Effector memory CD8-positive, alpha-beta T cell (primary cell): ENCODE measurements at regions not wholly inside any gene's neighbourhood (a gene's known extent, or its start where the extent isn't known, plus 50 kb on each side); places are given as distances from the start of the nearest gene placed in this dataset.

Source experiments
- ATAC-seq: fragments of 150-1000 bp; cut with Tn5 transposase; replicated peaks from 2 replicates; pipeline ENCODE4 v1.10.0; 2021; ENCODE audit warnings: mild to moderate bottlenecking, moderate library complexity
- DNase-seq, 3 experiments: peaks; one replicate each; pipeline ENCODE4 v3.0.0; 2021
- H3K27ac Mint-ChIP-seq, 2 donors: one replicate each; pipeline ENCODE4 v1.8.0; 2022; ENCODE audit warnings: mild to moderate bottlenecking in 2 of 2, mixed read lengths in 2 of 2, moderate library complexity in 2 of 2
- H3K27me3 Mint-ChIP-seq, 2 donors: one replicate each; pipeline ENCODE4 v1.8.0; 2022; ENCODE audit warnings: mixed read lengths in 2 of 2
- H3K36me3 Mint-ChIP-seq: one replicate; pipeline ENCODE4 v1.8.0; 2022; ENCODE audit warnings: mild to moderate bottlenecking, moderate library complexity, mixed read lengths; ENCODE audit not compliant: insufficient read depth
- H3K4me1 Mint-ChIP-seq, 2 donors: one replicate each; pipeline ENCODE4 v1.8.0; 2022; ENCODE audit warnings: low read depth in 2 of 2, mixed read lengths in 2 of 2
- H3K4me3 Mint-ChIP-seq, 2 donors: one replicate each; pipeline ENCODE4 v1.8.0; 2022; ENCODE audit warnings: mild to moderate bottlenecking in 2 of 2, mixed read lengths in 2 of 2, moderate library complexity in 2 of 2
- H3K9me3 Mint-ChIP-seq, 2 donors: one replicate each; pipeline ENCODE4 v1.8.0; 2022; ENCODE audit warnings: mixed read lengths in 2 of 2

DNA sequence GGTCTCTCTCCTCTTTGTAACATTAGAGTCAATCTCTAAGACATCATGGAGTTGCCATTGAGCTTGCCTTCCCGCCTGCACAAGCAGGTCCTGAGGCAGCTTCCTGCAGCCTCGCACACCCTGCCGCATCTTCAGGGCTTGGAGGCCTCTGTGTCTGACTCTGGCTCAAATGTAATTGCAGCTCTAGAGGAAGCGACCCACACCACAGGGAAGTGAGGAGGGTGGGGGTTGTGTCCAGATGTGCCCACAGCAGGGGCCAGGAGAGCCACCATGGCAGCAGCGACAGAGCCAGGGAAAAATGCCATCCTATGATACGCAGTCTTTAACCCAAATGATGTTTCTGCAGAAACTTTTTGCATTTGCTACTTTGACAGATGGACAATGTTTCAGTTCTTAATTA lies 216.0 kb upstream of the ZNF32 start:
- ATAC-seq = no peak
- Mint-ChIP-seq H3K4me3 (no peak overlapping the region), H3K27ac (no peak overlapping the region), H3K36me3 (no peaks in the 10 kb centered on the region), H3K4me1 (no peaks in the 10 kb centered on the region), H3K9me3 (no peaks in the 10 kb centered on the region), H3K27me3 (peaks cover 5 to 12% of the 10 kb centered on the region in 2 donors)
- DNase-seq = no peak

DNA sequence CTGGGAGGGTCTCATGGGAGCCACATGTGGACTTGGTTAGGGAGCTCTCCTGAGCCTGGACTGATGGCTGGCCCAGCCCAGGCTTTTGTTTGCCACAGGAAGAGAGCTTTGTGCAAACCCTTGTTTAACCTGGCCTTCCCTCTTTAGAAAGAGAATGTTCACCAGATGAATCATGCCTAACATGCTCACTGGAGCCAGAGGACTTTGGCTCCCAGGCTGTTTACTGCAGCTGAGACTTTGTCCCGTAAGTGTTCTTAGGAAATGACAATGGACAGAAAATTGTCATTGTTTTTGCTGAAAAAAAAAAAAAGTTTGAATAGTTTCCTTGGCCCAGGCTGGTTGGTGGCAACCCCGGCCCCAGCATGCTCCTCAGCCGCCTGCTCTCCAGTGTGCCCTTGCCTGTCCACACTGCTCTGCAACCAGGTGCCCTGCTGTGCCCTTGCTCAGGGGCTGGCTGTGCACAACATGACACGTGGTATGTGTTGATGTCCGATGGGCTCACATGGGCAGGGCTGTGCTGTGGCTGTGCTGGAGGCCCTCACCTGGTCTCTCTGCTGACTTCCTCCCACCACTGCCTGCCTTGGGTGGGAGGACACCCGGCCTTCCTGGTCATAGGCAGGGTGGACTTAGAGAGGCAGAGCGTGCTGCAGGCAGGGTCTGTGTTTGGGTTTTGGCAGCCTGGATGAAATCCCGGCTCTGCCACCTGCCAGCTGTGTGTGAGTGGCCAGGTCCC lies 215.3 kb upstream of the ZNF32 start:
- ATAC-seq (no peak), DNase-seq (no peak)
- H3K27ac Mint-ChIP-seq = no peak overlapping the region
- no peaks in the 10 kb centered on the region for H3K4me1 Mint-ChIP-seq
- H3K27me3 Mint-ChIP-seq = peaks cover 5 to 12% of the 10 kb centered on the region in 2 donors
- no peaks in the 10 kb centered on the region for H3K36me3 Mint-ChIP-seq
- no peaks in the 10 kb centered on the region for H3K9me3 Mint-ChIP-seq
- H3K4me3 Mint-ChIP-seq = no peak overlapping the region

DNA sequence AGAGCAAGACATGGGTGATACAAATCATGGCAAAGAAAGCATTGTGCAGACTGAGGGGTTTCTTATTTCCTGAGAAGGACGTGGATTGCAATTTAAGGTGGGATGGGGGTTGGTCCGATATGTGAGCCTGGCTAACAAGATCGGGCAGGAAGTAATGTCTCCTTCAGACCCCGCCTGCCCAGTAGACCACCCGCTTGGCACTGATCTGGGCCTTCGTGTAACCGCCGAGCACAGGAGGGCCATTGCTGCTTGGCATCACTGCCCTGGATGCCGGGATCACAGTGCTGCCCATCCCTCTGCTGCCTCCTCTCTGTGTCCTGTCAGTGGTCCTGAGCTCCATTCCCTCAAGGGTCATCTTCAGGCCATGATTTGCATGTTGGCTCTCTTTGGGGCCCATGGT lies 214.6 kb upstream of the ZNF32 start:
- Mint-ChIP-seq H3K27ac (no peak overlapping the region), H3K4me3 (no peak overlapping the region), H3K9me3 (no peaks in the 10 kb centered on the region), H3K27me3 (peaks cover 5 to 12% of the 10 kb centered on the region in 2 donors), H3K36me3 (no peaks in the 10 kb centered on the region), H3K4me1 (no peaks in the 10 kb centered on the region)
- DNase-seq = no peak
- no peak for ATAC-seq

DNA sequence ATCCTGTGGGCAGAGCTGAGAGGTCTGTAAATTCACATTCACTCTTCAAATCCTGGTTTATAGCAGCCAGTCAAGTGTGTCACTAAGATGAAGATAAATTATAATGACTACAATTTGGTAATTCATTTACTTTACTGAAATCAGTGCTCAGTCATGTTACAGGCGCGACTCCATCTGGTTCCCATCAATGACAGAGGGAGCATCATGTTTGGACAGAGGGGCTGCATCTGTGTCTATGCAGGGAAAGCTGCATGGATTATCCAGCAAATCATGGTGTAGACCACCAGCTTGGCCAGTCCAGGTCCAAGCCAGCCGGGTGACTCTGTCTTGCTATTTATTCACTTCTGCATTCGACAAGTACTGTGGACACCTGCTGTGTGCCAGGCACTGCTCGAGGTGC lies 214.1 kb upstream of the ZNF32 start:
- no peaks in the 10 kb centered on the region for H3K36me3 Mint-ChIP-seq

DNA sequence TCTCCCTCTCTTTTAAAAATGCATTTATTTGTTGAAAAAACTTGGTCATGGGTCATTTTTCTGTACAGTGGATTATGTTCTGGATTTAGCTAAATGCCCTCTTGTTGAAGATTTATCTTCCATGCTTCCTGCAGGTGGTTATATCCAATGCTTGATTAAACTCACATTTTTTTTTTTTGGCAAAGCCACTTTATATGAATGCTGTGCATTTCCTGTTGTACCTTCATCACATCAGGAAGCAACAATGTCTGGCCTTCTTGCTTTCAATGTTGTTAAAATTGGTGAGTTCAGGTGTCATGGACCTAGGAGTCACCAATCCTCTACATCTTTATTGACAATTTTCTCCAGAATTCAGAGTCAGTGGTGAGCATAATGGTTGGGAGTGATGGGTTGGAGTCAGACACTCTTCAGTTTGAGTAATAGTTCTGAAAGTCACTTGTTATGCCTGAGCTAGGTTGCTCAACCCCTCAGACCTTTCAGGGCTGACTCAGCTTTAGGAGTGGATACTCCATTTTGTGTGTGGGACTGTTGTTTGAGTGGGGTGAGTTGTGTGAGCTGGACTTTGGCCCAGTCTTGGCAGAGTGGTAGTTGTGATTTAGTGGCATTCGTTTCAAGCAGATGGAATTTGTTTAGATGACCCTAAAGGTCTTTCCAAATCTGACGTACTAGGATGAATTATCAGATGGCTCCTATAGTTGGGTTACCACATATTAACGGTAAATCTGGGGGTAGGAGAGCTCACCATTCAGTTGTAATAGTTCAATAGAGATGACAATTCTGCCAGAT lies 213.5 kb upstream of the ZNF32 start:
- H3K27me3 Mint-ChIP-seq = peaks cover 5 to 12% of the 10 kb centered on the region in 2 donors
- DNase-seq = no peak
- no peaks in the 10 kb centered on the region for H3K4me1 Mint-ChIP-seq
- no peaks in the 10 kb centered on the region for H3K9me3 Mint-ChIP-seq
- no peak overlapping the region for H3K27ac Mint-ChIP-seq
- no peak overlapping the region for H3K4me3 Mint-ChIP-seq
- no peak for ATAC-seq
- H3K36me3 Mint-ChIP-seq = no peaks in the 10 kb centered on the region

More for the DNA sequence above, 214.1 kb upstream of the ZNF32 start:
- DNase-seq = no peak
- Mint-ChIP-seq H3K9me3 (no peaks in the 10 kb centered on the region), H3K27me3 (peaks cover 5 to 12% of the 10 kb centered on the region in 2 donors), H3K4me3 (no peak overlapping the region), H3K27ac (no peak overlapping the region), H3K4me1 (no peaks in the 10 kb centered on the region)
- ATAC-seq = no peak

DNA sequence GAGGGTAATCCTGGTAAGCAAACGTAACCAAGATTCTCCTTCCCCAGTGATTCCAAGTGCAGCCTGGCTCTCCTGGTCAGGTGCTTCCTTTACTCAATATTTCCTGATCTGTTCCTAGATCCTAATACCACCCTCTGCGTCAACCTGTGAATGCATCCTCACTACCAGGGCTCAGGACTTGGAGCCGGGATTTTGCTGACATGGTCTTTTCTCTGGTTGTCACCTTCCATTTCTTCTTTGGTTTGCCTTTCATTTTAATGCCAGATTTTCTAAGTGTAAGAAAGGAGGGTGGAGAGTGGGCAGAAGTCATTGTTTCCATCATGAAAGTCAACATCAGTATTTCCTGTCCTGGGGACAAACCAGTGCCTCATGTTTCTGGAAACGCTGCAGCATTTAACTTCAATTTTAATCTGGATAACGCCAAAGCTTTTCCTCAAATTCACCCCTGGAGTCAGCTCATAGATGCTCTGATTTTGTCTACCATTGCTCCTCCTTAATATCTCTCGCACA lies 210.4 kb upstream of the ZNF32 start:
- Mint-ChIP-seq H3K36me3 (no peaks in the 10 kb centered on the region), H3K9me3 (no peaks in the 10 kb centered on the region), H3K27me3 (peaks cover 0 to 11% of the 10 kb centered on the region in 2 donors), H3K27ac (no peak overlapping the region), H3K4me1 (no peaks in the 10 kb centered on the region), H3K4me3 (no peak overlapping the region)
- ATAC-seq = no peak
- no peak for DNase-seq

DNA sequence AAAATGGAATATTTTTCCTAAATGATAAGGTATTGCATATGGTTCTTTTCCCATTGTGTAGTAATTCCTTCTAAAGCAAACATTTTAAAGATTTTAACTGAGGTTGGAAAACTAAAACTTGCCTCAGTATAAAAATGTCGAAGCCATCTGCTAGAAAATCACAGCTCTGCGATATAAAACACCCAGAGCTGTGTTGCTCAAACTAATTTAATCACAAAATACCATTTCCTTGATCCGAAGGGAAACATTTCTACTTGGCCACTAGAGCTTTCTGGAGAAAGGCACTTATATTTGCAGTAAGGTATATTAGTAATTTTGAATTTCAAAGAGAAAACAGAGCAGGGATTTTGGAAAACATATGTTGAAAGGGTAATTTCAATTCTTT lies 209.2 kb upstream of the ZNF32 start:
- no peak overlapping the region for H3K27ac Mint-ChIP-seq
- H3K9me3 Mint-ChIP-seq = no peaks in the 10 kb centered on the region
- no peak for DNase-seq
- no peaks in the 10 kb centered on the region for H3K4me1 Mint-ChIP-seq
- H3K27me3 Mint-ChIP-seq = peaks cover 4 to 16% of the 10 kb centered on the region in 2 donors
- ATAC-seq = no peak
- H3K36me3 Mint-ChIP-seq = no peaks in the 10 kb centered on the region
- H3K4me3 Mint-ChIP-seq = no peak overlapping the region

DNA sequence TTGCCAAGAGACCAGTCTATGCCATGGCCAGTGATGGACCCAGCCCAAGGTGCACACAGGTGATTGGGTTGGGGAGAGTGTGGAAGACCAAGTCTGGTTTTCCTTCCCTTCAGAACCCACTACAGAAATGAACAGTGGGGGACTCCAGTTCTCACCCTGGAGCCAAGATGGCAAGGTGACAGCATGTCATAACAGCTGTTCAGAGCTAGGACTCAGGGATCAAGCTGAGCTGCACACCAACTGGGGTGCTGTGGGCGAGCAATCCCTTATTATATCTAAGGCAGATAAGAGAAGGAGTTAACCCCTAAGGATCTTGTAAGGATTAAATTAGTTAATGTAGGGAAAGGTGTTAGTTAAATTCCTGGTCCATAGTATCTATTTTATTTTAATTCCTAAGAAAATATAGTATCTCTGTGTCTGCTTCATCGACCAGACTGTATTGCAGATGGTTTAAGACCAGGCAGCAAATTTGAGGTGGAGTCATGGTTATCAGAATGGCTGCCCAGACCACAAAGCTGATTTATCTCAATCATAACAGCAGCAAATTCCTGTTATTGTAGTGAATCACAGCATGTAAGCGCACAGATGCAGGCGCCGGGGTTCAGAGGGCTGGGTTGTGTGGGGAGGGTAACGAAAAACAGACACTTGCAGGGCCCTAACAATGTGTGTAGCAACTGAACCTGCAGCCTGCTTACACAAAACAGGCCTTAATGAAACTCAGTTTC lies 208.7 kb upstream of the ZNF32 start:
- Mint-ChIP-seq H3K36me3 (no peaks in the 10 kb centered on the region), H3K9me3 (no peaks in the 10 kb centered on the region), H3K27ac (no peak overlapping the region), H3K4me1 (no peaks in the 10 kb centered on the region), H3K4me3 (no peak overlapping the region), H3K27me3 (peaks cover 9 to 22% of the 10 kb centered on the region in 2 donors)
- no peak for DNase-seq
- ATAC-seq = no peak

DNA sequence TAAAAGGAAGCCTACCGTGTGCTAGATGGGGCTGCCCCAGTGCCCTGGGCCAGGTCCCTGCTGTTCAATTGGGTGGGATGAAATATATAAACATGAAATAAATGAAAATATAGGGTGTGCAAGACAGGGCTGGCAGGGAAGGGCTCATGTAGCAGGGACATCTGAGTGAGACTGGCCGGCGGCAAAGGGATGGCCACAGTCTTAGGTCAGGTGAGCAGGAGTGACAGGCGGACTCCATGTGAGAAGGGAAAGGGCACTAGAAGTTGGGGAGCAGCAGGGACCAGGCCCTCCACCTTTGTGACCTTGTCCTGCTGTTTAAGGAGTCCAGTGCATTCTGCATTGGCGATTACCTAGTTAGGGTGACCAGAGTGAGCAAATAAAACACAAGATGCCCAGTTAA lies 207.6 kb upstream of the ZNF32 start:
- peaks cover 10 to 25% of the 10 kb centered on the region in 2 donors for H3K27me3 Mint-ChIP-seq
- no peak overlapping the region for H3K4me3 Mint-ChIP-seq
- H3K9me3 Mint-ChIP-seq = no peaks in the 10 kb centered on the region
- ATAC-seq (no peak), DNase-seq (no peak)
- no peak overlapping the region for H3K27ac Mint-ChIP-seq
- H3K36me3 Mint-ChIP-seq = no peaks in the 10 kb centered on the region
- H3K4me1 Mint-ChIP-seq = no peaks in the 10 kb centered on the region

DNA sequence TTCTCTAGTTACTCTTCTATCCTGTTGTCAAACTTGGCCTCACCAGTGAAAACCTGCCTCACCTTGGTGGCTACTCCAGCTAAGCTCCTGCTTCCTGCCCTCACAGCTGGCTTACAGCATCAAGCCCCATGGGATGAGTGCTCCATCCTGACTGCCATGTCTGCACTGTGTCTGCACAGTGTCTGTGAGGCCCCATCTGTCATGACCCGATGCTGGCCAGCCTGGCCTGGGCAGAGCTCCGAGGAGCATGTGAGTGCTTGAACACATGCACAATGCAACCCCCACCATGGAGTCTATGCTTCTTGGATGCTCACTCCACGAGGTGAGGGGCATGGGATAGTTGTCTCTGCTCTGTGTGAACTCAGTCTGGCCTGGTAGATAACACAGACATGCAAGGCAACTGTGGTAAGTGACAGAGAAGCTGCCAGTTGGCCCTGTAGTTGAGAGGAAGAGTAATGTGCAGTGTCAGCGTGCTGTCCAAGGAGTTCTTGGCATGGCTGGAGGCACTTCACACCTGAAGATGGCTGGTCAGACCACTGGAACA lies 207.1 kb upstream of the ZNF32 start:
- H3K9me3 Mint-ChIP-seq = no peaks in the 10 kb centered on the region
- H3K4me3 Mint-ChIP-seq = no peak overlapping the region
- H3K27me3 Mint-ChIP-seq = peaks cover 10 to 25% of the 10 kb centered on the region in 2 donors
- ATAC-seq (no peak), DNase-seq (no peak)
- no peaks in the 10 kb centered on the region for H3K36me3 Mint-ChIP-seq
- no peak overlapping the region for H3K27ac Mint-ChIP-seq
- no peaks in the 10 kb centered on the region for H3K4me1 Mint-ChIP-seq

DNA sequence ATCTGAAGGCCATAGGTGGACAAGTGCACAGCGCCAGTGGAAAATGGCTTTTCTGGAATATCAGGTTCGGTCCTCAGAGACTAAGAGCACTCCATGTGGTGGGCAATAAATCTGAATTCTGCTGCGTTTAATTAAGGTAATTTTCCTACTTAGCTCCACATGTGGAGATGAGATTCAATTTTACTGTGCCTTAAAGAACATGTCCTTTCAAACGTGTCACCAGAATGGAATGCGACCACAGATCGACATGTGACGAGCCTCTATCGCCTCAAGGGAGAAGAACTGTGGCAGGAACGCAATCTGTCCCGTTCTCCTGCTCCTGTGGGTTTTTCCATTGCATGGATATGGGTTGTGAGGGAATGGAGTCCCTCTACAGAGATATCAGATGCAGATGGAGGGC lies 205.3 kb upstream of the ZNF32 start:
- no peak for ATAC-seq
- no peaks in the 10 kb centered on the region for H3K4me1 Mint-ChIP-seq

DNA sequence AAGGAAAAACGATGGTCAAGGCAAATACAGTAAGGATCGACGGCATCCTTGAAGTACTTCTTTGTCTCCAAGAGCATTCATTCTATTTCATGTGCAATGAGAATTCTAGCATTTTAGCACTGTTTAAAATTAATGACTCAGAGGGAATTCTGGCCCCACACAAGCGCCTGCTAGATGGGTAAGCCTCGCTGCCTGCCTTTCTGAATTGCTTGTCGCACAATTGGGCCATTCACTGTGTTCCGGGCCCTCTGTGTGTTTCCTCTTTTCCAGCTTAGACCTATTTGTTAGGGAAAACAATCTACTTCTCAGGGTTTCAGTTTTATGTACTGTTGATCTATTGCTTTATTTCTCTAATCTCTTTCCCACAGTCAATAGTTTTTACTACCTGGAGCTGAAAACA lies 204.7 kb upstream of the ZNF32 start:
- Mint-ChIP-seq H3K27me3 (peaks cover 10 to 25% of the 10 kb centered on the region in 2 donors), H3K36me3 (no peaks in the 10 kb centered on the region), H3K4me1 (no peaks in the 10 kb centered on the region), H3K9me3 (no peaks in the 10 kb centered on the region), H3K27ac (no peak overlapping the region), H3K4me3 (no peak overlapping the region)
- DNase-seq = no peak
- ATAC-seq = no peak

More for the DNA sequence above, 205.3 kb upstream of the ZNF32 start:
- Mint-ChIP-seq H3K36me3 (no peaks in the 10 kb centered on the region), H3K9me3 (no peaks in the 10 kb centered on the region), H3K27ac (no peak overlapping the region), H3K4me3 (no peak overlapping the region), H3K27me3 (peaks cover 10 to 25% of the 10 kb centered on the region in 2 donors)
- DNase-seq = no peak

DNA sequence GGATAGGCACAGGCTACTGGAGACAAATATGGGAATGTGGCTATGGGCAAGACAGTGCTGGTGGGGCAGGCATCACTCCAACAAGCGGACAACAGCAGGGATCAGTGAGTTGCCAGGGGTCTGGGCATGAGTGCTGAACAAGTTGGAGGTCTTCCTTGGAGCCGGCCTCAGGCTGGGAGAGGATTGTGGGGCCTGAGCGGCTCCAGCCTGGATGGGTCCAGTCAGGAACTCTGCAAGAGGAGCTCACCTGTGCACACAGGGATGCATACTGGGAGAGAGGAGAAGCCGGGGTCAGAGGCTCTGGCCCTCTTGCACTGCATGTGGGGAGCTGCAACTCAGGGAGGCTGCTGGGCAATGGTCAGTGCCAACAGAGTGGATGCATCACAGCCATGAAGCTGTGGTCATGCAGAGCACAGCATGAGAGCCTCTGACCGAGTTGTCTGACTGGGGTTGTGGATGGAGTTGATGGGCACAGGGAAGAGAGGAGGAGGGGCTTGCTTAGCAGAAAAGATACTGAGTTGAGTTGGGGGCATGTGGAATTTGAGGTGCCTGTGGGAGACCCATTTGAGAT lies 204.0 kb upstream of the ZNF32 start:
- H3K4me3 Mint-ChIP-seq = no peak overlapping the region
- peaks cover 10 to 25% of the 10 kb centered on the region in 2 donors for H3K27me3 Mint-ChIP-seq
- H3K27ac Mint-ChIP-seq = no peak overlapping the region
- no peaks in the 10 kb centered on the region for H3K9me3 Mint-ChIP-seq
- DNase-seq (no peak), ATAC-seq (no peak)
- H3K4me1 Mint-ChIP-seq = peaks cover 0 to 1% of the 10 kb centered on the region in 2 donors
- H3K36me3 Mint-ChIP-seq = no peaks in the 10 kb centered on the region
